Lower leg skin (tissue), 3 donors: ENCODE measurements at regions not wholly inside any gene's neighbourhood (a gene's known extent, or its start where the extent isn't known, plus 50 kb on each side); places are given as distances from the start of the nearest gene placed in this dataset.

Experiments used
- CTCF ChIP-seq, 3 donors: fragments of 450-650 bp; IDR thresholded peaks; one replicate each; pipeline ENCODE4 v1.5.1; 2016; ENCODE audit warnings: antibody characterized with exemption in 3 of 3, mild to moderate bottlenecking in 3 of 3, moderate library complexity in 2 of 3
- POLR2A ChIP-seq, 2 donors: fragments of 450-650 bp; IDR thresholded peaks; one replicate each; pipeline ENCODE4 v1.6.1; 2016 to 2017; ENCODE audit warnings: antibody characterized with exemption in 2 of 2, mild to moderate bottlenecking in 1 of 2, moderate library complexity in 1 of 2

GRCh38 chr14:38129705-38130104, 78.0 kb upstream of the SSTR1 start:
- TF ChIP-seq CTCF (IDR thresholded peaks at IDR 0.05) (no peak), POLR2A (IDR thresholded peaks at IDR 0.05) (no peak)
